Embryonic facial prominence (tissue), 1 donor: ENCODE measurements at regions not wholly inside any gene's neighbourhood (a gene's known extent, or its start where the extent isn't known, plus 50 kb on each side); places are given as distances from the start of the nearest gene placed in this dataset.
"Not testable (repeated sequence)": the region's sequence is repeated elsewhere in the genome, so short reads cannot be mapped to it uniquely, and the experiment has no call there.

Experiments
- DNase-seq: peaks from one replicate; pipeline ENCODE4 v3.0.0-alpha.2; 2016; ENCODE audit errors: extremely low spot score

GRCh38 chr6:74312081-74312480 is 616.1 kb downstream of the CD109 start:
- DNase-seq = no peak

DNA sequence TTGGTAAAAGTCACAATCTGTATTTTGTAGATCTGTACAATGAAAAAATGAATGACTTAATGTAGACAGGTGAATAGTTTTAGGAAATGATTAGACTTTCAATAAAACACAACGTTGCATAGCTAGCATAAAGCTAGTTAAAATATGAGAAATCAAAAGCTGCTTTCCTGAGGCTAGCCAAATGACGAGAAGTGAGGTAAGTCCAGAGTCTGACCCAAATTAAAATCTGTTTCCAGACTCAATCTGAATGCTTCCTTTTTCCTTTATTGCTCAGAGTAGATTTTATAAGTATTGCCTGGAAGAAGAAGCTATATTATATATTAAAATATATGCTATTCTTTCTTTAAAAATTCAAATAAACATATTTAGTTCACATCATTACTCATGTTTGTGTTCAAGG is 615.4 kb downstream of the CD109 start:
- DNase-seq = no peak

DNA sequence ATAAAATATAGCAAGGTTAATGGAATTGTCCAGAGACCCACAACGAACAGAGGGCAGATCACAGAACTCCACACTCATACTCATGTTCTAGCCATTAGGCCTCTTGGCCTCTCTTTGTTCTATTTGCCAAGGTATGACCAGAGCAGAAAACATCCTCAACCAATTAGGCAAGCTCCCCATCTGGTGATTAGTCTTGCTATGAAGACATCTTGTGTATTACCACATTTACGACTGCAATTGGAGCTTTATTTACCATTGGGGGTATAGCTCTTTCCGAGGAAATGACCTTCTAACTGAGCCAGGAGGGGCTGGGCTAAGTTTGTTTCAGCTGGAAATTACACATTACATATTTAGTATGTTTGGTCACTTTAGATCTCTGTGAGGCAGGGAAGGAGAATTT is 593.9 kb downstream of the CD109 start:
- no peak for DNase-seq

GRCh38 chr6:74287932-74288331 is 591.9 kb downstream of the CD109 start:
- no peak for DNase-seq

DNA sequence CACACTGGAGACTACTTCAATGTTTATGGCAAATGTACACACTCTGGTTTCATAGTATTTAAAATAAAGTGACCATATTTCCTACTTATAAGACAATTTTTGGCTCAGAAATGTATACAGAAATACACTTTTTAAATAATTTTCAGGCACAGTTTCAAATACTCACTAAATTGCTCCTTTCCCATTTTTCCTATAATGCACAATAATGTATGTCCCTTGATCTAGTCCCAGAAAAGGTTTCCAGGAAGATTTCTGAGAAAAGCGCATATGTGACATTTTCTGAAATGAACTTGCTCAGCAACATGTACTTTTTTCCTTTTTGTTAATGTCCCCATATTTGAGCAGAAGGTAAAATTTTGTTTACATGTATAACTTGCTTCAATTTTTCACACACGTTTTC is 591.4 kb downstream of the CD109 start:
- no peak for DNase-seq

DNA sequence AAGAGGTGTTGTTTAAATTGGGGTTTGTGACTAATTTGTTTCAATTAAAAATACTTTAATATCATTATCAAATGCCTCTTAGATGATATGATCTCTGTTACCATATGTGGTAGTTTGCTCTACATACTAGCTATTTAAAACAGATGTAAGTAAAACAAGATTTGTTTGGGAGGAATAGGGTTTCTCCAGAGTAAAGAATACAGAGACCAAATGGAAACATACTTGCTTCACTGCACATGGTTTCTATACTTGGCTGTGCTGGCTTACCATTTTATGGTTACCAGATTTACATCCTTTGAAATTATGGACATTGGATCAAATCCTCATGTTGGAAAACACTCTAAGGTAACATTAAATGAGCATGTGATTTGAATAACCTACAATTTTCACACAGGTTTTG is 588.3 kb downstream of the CD109 start:
- peak; percentile 80 for DNase-seq

DNA sequence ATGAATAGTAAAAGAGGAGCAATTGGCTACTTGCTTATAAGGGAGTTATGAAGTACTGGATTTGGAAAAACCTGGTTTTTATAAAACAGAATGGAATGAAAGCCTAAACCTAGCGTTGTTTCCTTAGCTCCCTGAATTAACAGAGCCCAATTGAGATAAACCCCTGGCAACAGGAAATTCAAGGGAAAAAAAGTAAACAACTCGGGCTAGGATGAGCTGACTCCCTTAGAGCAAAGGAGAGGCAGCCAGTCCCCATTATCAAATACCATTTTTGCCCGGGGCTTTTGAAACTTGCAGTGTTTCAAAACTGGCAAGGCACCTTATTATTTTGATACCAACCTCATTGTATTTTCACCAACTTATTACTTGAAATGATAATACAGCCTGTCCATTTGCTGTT is 587.5 kb downstream of the CD109 start:
- DNase-seq = no peak

DNA sequence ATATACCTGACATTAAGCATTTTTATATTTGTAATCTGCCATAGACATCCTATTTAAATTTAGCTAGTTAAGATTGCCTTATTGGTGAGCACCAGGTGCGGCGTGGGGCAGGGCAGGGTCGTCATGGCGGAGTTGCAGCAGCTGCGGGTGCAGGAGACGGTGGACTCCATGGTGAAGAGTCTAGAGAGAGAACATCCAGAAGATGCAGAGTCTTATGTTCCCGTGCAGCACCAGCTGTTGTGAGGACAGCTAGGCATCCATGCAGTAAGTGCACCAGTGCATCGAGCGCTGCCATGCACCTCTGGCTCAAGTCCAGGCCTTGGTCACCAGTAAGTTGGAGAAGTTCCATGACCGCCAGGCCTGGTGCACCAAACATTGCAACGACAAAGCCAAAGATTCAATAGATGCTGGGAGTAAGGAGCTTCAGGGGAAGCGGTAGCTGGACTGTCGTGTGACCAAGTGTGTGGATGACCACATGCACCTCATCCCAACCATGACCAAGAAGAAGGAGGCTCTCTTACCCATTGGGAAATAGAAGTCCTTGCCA is 586.2 kb downstream of the CD109 start:
- no peak for DNase-seq

- DNase-seq = no peak
Measured at GRCh38 chr6:74280130-74280692, 584.2 kb downstream of the CD109 start.

GRCh38 chr6:74277777-74278186 is 581.8 kb downstream of the CD109 start:
- peak; percentile 48 for DNase-seq

DNA sequence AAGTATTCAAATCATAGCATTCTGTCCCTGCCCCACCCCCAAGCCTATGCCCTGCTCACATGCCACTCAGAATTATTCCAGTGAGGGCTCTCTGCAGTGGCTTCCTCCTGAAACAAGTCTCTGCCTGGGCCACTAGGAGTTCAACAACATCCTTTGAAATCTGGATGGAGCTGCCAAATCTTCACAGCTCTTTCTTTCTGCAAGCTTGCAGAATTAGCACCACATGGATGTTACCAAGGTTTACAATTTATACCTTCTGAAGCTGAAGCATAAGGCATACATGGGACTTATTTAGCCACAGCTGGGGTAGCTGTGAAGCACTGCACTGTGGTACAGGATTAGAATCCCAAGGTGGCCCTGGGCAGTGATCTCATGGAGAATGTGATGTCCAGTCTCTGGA is 577.5 kb downstream of the CD109 start:
- no peak for DNase-seq

DNA sequence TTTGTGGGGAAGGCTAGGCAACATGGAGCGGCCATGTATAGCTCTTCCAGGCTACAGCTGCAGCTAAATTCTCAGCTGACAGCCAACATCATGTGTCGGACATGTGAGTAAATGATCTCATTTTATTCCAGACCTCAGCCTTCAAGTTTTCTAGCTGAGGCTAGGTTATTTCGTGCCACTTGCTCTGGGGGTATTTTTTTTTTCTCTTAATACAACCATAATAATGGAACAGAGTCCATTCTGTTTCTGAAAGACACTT is 573.5 kb downstream of the CD109 start:
- DNase-seq = no peak

DNA sequence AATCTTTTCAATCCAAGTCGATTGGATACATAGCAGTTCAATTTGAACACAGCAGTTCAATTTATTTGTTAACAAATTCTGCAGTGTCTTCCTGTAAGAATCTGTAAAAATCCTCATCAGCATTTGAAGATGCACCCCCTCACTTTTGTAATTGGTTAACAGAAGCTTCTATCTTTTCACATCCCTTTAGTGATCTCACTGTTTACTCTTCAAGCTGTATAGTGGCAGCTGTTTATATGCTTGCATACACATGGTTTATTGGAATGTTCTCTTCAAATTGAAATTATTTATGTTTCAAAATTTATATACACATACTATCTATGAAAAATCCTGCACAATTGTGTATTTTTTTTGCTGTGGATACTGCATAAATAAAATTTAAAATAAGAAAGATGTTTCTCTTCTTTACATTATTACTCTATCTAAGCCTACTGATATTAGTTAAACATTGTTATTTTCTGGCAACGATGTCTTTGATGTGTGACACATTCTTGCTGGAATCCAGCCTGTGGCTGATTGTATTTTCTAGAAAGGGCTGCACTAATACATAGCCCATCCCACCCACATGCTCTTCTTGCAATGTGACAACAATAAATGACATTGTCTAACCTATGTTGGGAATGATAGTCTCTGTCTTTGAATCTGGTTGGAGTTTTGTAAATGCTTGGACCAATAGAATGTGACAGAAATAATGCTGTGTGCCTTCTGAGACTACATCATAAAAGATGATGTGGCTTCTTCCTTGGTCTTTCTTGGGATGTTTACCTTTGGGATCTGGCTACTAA is 573.0 kb downstream of the CD109 start:
- no peak for DNase-seq

DNA sequence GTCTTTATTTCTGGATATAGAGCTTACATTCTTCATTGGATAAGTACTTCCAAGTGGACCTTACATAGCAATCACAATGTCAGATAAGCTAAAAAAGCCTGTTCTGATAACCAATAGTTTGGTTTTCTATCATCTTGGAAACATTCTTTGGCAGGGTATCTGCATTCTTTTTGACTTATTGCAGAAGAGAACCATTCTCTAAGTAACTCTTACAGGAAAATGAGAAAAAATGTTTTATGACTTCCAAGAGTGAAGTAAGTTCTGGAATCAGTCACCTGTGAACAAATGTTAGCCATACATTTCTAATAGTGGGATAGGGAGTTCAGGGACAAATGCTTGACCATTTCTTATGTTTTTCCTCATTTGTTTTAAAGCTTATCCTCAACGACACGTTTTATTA is 564.0 kb downstream of the CD109 start:
- no peak for DNase-seq

DNA sequence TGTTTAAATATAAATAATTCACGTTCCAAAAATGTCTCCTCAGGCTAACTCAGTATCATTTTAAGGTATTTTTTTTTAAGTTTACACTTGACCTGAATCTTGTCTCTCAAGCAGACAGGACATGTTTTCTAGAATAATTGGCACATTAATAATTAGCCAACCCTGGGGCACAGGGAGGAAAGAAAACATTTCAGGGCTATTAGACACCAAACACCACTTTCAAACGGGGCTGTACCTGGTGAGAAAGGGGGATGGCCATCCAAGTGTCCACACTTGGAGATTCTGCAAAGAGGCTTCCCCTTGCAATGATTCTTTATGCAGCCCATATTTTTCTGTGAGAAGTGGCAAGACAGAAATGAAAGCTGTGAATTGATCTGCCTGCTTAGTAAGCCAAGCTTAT is 560.8 kb downstream of the CD109 start:
- no peak for DNase-seq

DNA sequence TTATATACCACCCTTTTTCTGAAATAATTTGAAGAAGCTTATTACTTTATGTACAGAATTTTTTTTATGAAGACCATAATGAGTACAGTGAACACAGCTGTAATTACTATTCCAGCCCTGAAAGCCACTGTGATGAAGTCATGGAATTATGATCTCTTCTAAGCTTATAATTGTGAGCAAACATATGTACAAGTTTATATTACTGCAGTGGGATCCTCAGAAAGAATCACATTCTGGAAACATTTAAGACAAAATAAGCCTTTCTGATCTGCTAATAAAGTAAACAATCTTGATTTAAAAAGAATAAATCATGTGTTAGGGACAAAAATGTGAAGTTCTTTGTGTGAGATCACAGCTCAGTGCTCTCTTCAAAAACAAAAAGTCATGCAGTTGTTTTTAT is 560.4 kb downstream of the CD109 start:
- DNase-seq = peak; percentile 16

DNA sequence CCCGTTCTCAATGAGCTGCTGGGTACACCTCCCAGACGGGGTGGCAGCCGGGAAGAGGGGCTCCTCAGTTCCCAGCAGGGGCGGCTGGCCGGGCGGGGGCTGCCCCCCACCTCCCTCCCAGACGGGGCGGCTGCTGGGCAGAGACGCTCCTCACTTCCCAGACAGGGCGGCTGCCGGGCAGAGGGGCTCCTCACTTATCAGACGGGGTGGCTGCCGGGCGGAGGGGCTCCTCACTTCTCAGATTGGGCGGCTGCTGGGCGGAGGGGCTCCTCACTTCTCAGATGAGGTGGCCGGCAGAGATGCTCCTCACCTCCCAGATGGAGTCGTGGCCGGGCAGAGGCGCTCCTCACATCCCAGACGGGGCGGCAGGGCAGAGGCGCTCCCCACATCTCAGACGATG is 559.0 kb downstream of the CD109 start:
- not testable (repeated sequence) for DNase-seq

- DNase-seq = not testable (repeated sequence)
Measured at GRCh38 chr6:74254147-74254546, 558.1 kb downstream of the CD109 start.

- DNase-seq = no peak
Measured at GRCh38 chr6:74253261-74253660, 557.3 kb downstream of the CD109 start.

DNA sequence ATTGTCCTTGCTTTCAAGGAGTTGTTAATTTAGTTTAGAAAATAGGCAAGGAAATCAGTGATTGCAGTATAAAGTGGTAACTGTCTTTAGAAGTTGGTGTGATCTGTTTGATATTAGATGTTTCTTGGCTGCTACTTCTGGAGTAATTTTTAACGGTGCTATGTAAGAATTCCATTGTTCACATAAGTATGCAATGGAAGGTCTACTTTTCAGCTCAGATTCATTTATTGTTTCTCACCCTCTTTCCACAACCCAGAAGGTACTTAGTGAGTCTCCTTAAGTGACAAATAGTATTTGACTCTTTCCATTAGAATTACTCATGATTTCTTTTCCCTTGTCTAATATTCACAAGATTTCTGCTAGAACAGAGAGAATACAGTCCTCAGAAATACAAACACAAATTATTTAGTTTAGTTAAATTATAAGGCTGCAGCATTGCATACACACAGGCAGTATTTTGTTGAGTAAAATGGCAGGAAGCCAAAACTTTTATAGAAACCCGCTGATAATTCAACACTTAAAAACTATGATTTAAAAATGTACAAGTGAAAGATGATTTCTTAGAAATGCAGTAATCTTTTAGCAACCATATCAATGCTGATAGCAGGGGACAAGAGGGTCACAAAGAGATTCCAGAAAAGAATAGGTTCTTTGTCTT is 554.3 kb downstream of the CD109 start:
- no peak for DNase-seq

GRCh38 chr6:74249658-74250057 is 553.7 kb downstream of the CD109 start:
- DNase-seq = no peak

GRCh38 chr6:74248966-74249365 is 553.0 kb downstream of the CD109 start:
- no peak for DNase-seq

GRCh38 chr6:74222768-74223333 is 526.8 kb downstream of the CD109 start:
- DNase-seq = no peak
